ENCODE measurements at regions not wholly inside any gene's neighbourhood (a gene's known extent, or its start where the extent isn't known, plus 50 kb on each side); places are given as distances from the start of the nearest gene placed in this dataset.

DNA sequence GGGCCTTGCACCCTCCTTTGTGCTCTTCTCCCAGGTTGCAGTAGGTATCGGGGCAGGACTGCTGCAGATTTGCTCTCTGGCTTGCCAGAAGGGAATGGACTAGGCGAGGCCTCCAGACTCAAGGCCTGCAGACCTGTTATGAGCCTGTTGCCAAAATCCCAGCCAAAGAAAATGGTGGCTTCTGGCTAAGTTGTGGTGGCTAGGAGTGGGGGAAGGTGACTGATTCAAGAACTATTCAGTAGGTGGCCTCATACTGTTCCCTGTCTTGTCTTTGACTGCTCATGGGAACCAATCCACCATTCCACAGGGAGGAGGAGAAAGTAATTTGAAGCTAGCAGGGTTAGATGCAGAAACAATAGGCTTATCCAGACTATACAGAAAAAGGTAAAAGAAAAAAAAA is 380.4 kb upstream of the PROK2 start:
- TF ChIP-seq, protein P1, sequence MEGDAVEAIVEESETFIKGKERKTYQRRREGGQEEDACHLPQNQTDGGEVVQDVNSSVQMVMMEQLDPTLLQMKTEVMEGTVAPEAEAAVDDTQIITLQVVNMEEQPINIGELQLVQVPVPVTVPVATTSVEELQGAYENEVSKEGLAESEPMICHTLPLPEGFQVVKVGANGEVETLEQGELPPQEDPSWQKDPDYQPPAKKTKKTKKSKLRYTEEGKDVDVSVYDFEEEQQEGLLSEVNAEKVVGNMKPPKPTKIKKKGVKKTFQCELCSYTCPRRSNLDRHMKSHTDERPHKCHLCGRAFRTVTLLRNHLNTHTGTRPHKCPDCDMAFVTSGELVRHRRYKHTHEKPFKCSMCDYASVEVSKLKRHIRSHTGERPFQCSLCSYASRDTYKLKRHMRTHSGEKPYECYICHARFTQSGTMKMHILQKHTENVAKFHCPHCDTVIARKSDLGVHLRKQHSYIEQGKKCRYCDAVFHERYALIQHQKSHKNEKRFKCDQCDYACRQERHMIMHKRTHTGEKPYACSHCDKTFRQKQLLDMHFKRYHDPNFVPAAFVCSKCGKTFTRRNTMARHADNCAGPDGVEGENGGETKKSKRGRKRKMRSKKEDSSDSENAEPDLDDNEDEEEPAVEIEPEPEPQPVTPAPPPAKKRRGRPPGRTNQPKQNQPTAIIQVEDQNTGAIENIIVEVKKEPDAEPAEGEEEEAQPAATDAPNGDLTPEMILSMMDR (IDR thresholded peaks at IDR 0.05): no peak
- no peak for TF ChIP-seq POLR2A (IDR thresholded peaks at IDR 0.05)
- no peak for TF ChIP-seq EP300 (IDR thresholded peaks at IDR 0.05)
